Small intestine (tissue), 7 donors: ENCODE measurements at regions not wholly inside any gene's neighbourhood (a gene's known extent, or its start where the extent isn't known, plus 50 kb on each side); places are given as distances from the start of the nearest gene placed in this dataset.

ENCODE experiments used
- DNase-seq, 2 donors: peaks; one replicate each; pipeline versions ENCODE4 v3.0.0 to v3.0.0-alpha.2; 2013
- FAIRE-seq: peaks from 2 replicates; lab custom pipeline; 2012; peaks lifted over from hg19 to GRCh38; lab: Jason Lieb, UNC
- H3K27ac ChIP-seq, 3 donors: one replicate each; pipeline ENCODE4 v1.5.1; 2013; ENCODE audit warnings: low read length in 2 of 3, mild to moderate bottlenecking in 2 of 3, control low read depth in 1 of 3, inconsistent platforms in 1 of 3, low read depth in 1 of 3, moderate library complexity in 1 of 3
- H3K27me3 ChIP-seq, 3 donors: one replicate each; pipeline ENCODE4 v1.6.1; 2013; ENCODE audit warnings: low read length in 3 of 3, inconsistent platforms in 1 of 3; ENCODE audit not compliant: control insufficient read depth in 3 of 3, insufficient read depth in 3 of 3
- H3K36me3 ChIP-seq, 3 donors: one replicate each; pipeline ENCODE4 v1.6.1; 2013; ENCODE audit warnings: low read length in 3 of 3, inconsistent platforms in 1 of 3, low read depth in 1 of 3, mild to moderate bottlenecking in 1 of 3, moderate library complexity in 1 of 3; ENCODE audit not compliant: control insufficient read depth in 3 of 3, insufficient read depth in 2 of 3
- H3K4me1 ChIP-seq, 3 donors: one replicate each; pipeline ENCODE4 v1.6.1; 2013; ENCODE audit warnings: low read length in 2 of 3, inconsistent platforms in 1 of 3, low read depth in 1 of 3, mild to moderate bottlenecking in 1 of 3, moderate library complexity in 1 of 3; ENCODE audit not compliant: control insufficient read depth in 3 of 3, insufficient read depth in 2 of 3
- H3K4me3 ChIP-seq, 3 donors: one replicate each; pipeline ENCODE4 v1.5.1; 2013; ENCODE audit warnings: low read length in 3 of 3, control low read depth in 1 of 3, inconsistent platforms in 1 of 3, low read depth in 1 of 3, mild to moderate bottlenecking in 1 of 3, moderate library complexity in 1 of 3
- H3K9me3 ChIP-seq, 2 donors: one replicate each; pipeline ENCODE4 v1.6.1; 2013; ENCODE audit warnings: low read depth in 1 of 2, low read length in 1 of 2; ENCODE audit not compliant: control insufficient read depth in 2 of 2, insufficient read depth in 1 of 2
- WGBS, 3 donors: extraction: QIAGEN DNeasy Blood & Tissue Kit; methylation state at CpG; one replicate each; pipeline ENCODE4 v1.1.7; 2013; 5-methylcytosine and 5-hydroxymethylcytosine counted together
- donor health status: healthy with polysubstance abuse.
- donor health status: control.
- donor health status: control.
- donor health status: Bipolar disorder and iron deficiency.
- donor health status: healthy.

GRCh38 chr13:39998166-39998565, 342.7 kb downstream of the COG6 start:
- H3K27ac ChIP-seq, result no peak overlapping the region
- no peak for DNase-seq
- 78 to 88% (median 81%) methylated on average over 6 of the region's 6 CpGs for WGBS, 3 donors
- no peak overlapping the region for H3K4me3 ChIP-seq
- H3K9me3 ChIP-seq, result no peaks in the 10 kb centered on the region
- FAIRE-seq, result no peak
- H3K4me1 ChIP-seq, result no peaks in the 10 kb centered on the region
- H3K27me3 ChIP-seq, result no peaks in the 10 kb centered on the region
- no peaks in the 10 kb centered on the region for H3K36me3 ChIP-seq

- WGBS, 3 donors, result 85 to 86% (median 86%) methylated on average over 5 of the region's 5 CpGs
These were observed 346.6 kb downstream of the COG6 start for GRCh38 chr13:40002016-40002415.

GRCh38 chr13:40013554-40013953, 358.1 kb downstream of the COG6 start:
- Histone ChIP-seq H3K4me3 (no peak overlapping the region), H3K27ac (no peak overlapping the region), H3K27me3 (no peaks in the 10 kb centered on the region), H3K36me3 (no peaks in the 10 kb centered on the region), H3K9me3 (no peaks in the 10 kb centered on the region), H3K4me1 (no peaks in the 10 kb centered on the region)
- FAIRE-seq (no peak), DNase-seq (no peak)
- 67 to 80% (median 69%) methylated on average over 2 of the region's 2 CpGs for WGBS, 3 donors

More at GRCh38 chr13:40002016-40002415, 346.6 kb downstream of the COG6 start:
- Histone ChIP-seq H3K4me1 (no peaks in the 10 kb centered on the region), H3K27ac (no peak overlapping the region), H3K27me3 (no peaks in the 10 kb centered on the region), H3K36me3 (no peaks in the 10 kb centered on the region), H3K9me3 (peaks cover 0 to 3% of the 10 kb centered on the region in 2 donors), H3K4me3 (no peak overlapping the region)
- FAIRE-seq (no peak), DNase-seq (no peak)

GRCh38 chr13:40016953-40017660, 361.6 kb downstream of the COG6 start:
- no peak for FAIRE-seq
- Histone ChIP-seq H3K9me3 (no peaks in the 10 kb centered on the region), H3K4me1 (no peaks in the 10 kb centered on the region), H3K36me3 (no peaks in the 10 kb centered on the region), H3K4me3 (no peak overlapping the region), H3K27me3 (no peaks in the 10 kb centered on the region), H3K27ac (no peak overlapping the region)
- 66 to 77% (median 73%) methylated on average over 7 of the region's 7 CpGs for WGBS, 3 donors
- no peak for DNase-seq

- DNase-seq (no peak), FAIRE-seq (no peak)
- Histone ChIP-seq H3K36me3 (no peaks in the 10 kb centered on the region), H3K27ac (no peak overlapping the region), H3K4me3 (no peak overlapping the region), H3K4me1 (no peaks in the 10 kb centered on the region), H3K27me3 (no peaks in the 10 kb centered on the region), H3K9me3 (no peaks in the 10 kb centered on the region)
- WGBS, 3 donors, result 64 to 70% (median 70%) methylated on average over 6 of the region's 6 CpGs
These were observed 362.3 kb downstream of the COG6 start for GRCh38 chr13:40017662-40018262.

- peaks cover 0 to 3% (median 0%) of the 10 kb centered on the region in 3 donors for H3K27me3 ChIP-seq
- H3K4me3 ChIP-seq, result no peak overlapping the region
- H3K27ac ChIP-seq, result no peak overlapping the region
- H3K9me3 ChIP-seq, result no peaks in the 10 kb centered on the region
- no peaks in the 10 kb centered on the region for H3K36me3 ChIP-seq
- no peaks in the 10 kb centered on the region for H3K4me1 ChIP-seq
- 82 to 94% (median 92%) methylated on average over 3 of the region's 3 CpGs for WGBS, 3 donors
- no peak for FAIRE-seq
- DNase-seq, result no peak
These were observed 368.2 kb downstream of the COG6 start for GRCh38 chr13:40023595-40024203.

GRCh38 chr13:40024204-40024966, 368.9 kb downstream of the COG6 start:
- 69 to 83% (median 80%) methylated on average over 3 of the region's 3 CpGs for WGBS, 3 donors

GRCh38 chr13:40024967-40025714, 369.7 kb downstream of the COG6 start:
- FAIRE-seq, result no peak
- WGBS, 3 donors, result 73 to 79% (median 76%) methylated on average over 4 of the region's 4 CpGs

More at GRCh38 chr13:40024204-40024966, 368.9 kb downstream of the COG6 start:
- no peaks in the 10 kb centered on the region for H3K9me3 ChIP-seq
- H3K27ac ChIP-seq, result no peak overlapping the region
- no peak for DNase-seq
- H3K4me1 ChIP-seq, result no peaks in the 10 kb centered on the region
- peaks cover 0 to 3% (median 0%) of the 10 kb centered on the region in 3 donors for H3K27me3 ChIP-seq
- H3K36me3 ChIP-seq, result no peaks in the 10 kb centered on the region
- FAIRE-seq, result no peak
- no peak overlapping the region for H3K4me3 ChIP-seq

More at GRCh38 chr13:40024967-40025714, 369.7 kb downstream of the COG6 start:
- DNase-seq, result no peak
- no peaks in the 10 kb centered on the region for H3K9me3 ChIP-seq
- no peaks in the 10 kb centered on the region for H3K36me3 ChIP-seq
- peaks cover 0 to 3% (median 0%) of the 10 kb centered on the region in 3 donors for H3K27me3 ChIP-seq
- H3K4me1 ChIP-seq, result no peaks in the 10 kb centered on the region
- no peak overlapping the region for H3K4me3 ChIP-seq
- H3K27ac ChIP-seq, result no peak overlapping the region
